AG08395 (cell line): ENCODE measurements at regions not wholly inside any gene's neighbourhood (a gene's known extent, or its start where the extent isn't known, plus 50 kb on each side); places are given as distances from the start of the nearest gene placed in this dataset.
A peak's percentile ranks its signal among the peaks of the same experiment; 100 is the strongest.

ENCODE experiments used
- DNase-seq: peaks from one replicate; pipeline ENCODE4 v3.0.0; 2012; ENCODE audit warnings: mixed read lengths, low spot score

DNA sequence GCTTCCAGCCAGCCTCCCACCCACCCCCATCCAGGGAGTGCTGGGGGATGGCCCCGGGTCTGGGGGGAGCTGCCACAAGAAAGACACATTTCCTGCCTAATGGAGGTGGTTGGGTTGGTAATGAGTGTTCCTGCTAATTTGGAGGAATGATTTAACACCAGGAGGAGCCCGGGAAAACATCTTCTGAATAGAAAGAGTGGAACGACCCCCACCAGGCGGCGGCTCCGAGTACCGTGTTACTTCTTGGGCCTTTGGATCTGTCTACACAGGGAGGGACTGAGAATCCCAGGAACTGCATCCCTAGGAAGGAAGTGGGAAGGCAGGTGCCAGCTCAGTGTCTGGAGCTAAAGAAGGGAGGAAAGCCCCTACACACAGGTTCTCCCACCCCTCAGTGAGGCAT, 64.6 kb downstream of the TSPAN17 start:
- DNase-seq = no peak

DNA sequence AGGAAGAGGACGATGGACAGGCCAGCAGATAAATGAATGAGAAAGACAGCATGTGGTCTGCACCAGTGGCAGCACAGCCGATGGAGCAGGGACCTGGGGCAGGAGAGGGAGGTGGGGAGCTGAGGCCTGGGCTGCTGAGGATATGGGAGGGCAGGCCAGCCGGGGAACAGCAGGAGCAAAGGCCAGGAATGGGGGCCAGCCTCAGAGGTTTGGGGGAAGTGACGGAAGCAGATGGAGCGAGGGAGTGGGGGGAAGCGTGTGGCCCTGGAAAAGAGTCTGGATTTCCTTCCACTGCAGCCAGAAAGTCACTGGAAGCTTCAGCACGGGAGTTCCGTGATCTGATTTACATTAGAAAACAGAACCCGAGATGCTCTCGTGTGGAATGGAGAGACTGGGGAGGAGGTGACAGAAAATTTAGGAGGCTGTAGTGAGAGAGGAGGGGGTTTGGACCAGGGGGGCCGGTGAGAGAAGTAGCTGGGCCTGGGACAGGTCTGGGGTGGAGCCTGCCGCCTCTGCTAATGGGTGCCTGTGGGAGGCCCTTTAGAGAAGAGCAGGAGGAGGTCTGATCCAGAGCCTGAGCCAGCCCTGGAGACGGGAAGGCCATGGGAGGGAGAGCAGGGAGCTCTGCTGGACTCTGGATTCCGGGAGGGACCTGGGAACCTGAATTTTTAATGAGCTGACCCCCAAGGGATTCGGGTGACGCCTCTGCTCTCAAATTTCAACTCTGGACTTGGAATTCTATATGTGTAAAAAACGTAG, 65.4 kb downstream of the TSPAN17 start:
- no peak for DNase-seq

DNA sequence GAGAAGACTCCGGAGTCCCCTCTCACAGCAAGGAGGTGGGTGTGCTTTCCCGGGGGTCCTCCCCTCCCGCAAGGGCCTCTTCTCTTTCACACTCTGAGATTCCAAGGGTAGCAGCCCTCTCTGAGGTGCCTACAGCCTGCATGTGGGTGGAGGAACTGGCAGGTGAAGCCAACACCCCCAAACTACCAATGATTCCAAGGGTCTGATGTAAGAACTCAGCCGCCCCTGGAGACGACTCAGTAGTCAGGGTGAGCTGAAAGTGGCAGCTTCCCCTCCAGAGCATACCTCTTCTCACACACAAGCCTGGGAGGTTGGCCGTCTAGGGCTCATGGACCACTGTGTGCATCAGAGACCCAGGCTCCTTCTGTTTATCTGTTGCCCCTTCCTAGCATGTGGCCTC, 66.1 kb downstream of the TSPAN17 start:
- no peak for DNase-seq

DNA sequence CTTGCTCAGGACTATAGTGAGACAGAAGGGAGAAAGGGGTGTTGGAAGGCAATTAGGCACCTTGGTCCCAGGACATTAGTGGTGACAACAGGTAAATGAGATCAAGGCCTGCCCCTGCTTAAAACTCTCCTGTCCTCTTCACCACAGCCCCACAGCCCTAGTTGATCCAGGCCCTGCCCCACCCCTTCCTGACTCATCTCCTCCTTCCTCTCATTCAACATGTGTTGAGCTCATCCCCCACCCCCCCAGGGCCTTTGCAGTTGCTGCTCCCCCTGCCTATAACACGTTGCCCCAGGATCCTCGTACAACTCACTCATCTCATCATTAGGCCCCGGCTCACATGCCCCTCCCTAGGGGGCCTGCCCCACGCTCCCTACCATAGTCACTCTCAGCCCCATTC, 66.8 kb downstream of the TSPAN17 start:
- no peak for DNase-seq

DNA sequence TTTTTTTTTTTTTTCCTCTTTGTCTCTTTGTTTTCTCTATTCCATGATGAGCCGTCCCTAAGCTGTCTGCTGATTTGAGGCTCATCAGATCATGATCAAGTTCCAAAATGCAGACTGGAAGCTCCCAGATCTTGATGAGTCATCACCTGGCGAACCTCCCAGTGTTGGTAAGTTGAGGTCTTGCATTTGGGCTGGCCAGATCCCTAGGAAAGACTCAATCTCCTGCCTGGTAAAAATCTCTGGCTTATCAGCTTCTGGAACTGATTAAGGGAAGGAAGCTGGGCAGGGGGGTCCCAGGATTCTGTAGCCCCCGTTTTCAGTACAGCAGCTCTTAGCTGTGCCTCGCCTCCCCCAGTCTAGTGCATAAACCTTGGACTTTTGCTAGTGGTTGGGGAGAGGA, 69.0 kb downstream of the TSPAN17 start:
- peak; percentile 79 for DNase-seq

DNA sequence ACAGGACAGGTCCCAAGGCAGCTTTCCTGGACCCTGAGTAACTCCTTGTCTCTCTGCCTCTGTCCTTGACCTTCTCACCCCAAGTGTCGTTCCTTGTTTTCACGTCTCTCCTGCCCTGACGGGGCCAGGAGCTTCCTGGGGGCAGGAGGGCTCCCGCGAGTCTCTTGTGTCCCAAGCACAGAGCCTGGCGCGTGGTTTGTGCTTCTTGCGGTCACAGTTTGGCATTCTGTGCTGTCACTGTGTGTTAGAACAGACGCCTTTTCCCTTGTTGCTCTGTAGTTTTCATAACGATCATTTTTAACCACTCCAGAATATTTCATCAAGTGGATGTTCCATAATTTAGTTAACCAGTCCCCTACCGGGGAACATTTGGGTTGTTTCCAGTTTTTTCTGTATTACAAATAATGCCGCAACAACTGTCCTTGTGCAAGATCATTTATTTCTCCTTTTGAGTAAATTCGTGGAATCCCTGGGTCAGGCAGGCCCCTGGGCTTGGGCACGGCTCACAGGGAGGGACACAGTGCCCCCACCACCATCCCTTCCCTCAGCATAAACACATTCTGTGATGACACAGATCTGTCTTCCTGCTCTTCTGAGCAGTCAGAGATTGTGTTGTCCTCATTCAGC, 71.9 kb downstream of the TSPAN17 start:
- DNase-seq = no peak

DNA sequence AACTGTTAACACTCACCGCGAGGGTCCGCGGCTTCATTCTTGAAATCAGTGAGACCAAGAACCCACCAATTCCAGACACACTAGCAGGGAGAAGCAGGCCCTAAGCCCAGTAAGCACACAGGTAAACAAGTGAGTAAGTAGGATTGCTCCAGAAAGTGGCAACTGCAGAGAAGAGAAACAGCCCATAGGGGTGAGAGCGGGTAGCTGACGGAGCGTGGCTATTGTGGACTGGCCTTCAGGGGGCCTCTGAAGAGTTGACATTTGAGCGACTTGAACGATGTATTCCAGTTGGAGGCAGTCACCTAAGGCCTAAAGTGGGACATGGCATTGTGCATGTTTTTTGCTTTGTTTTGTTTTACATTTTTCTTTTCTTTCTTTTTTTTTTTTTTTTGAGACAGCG, 74.2 kb downstream of the TSPAN17 start:
- no peak for DNase-seq

DNA sequence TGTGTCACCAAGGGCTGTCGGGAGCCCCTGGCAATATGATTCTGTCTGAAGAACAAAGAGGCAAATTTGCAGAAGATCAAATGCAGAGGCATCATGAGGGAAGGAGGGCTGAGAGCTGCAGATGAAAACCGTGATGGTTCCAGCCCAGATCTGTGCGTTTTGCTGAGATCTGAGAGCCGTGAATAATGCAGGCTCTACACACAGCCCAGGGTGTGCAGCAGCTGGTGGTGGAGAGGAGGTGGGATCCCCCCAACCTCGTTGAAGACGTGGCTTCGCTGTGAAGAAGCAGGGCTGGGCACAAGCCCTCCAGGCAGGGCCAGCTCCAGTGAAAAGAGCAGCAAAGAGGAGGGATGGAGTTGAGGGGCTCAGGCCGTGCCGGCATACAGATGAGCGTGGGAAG, 75.5 kb downstream of the TSPAN17 start:
- DNase-seq = no peak

DNA sequence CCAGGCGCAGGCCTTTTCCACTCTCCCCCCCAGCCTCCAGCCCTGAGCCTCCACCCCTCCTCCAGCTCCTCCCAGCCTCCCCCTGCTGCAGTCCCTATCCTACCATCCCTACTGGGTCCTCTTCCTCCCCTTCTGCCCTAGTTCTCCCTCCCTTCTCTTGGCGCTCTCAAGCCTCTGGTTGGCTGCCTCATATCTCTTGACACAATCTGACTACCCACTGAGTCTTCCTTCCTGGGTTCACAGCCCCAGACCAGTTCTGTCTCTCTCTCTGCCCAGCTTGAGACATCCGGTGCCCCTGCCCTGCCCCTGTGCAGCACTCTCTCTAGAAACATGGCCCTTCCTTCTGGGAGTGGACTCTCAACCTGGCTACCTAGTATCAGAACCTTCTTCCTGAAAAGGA, 76.2 kb downstream of the TSPAN17 start:
- no peak for DNase-seq

DNA sequence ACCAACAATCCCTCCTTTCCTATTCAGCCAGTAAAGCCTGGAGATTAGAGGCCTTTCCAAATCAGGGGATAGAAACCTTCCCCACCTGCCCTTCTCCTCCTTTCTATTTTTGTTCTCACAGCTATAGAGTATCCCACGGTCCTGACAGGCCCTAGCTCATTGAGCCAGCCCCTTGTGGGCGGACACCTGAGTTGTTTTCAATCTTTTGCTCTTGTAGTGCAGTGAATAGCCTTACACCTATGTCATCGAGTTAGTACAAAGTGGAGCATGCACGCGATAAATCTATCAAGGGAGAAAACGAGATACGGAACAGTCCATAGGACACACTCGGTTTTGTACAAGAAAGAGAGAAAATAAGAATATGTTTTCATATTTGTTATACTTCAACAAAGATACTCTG, 77.2 kb downstream of the TSPAN17 start:
- DNase-seq = no peak

DNA sequence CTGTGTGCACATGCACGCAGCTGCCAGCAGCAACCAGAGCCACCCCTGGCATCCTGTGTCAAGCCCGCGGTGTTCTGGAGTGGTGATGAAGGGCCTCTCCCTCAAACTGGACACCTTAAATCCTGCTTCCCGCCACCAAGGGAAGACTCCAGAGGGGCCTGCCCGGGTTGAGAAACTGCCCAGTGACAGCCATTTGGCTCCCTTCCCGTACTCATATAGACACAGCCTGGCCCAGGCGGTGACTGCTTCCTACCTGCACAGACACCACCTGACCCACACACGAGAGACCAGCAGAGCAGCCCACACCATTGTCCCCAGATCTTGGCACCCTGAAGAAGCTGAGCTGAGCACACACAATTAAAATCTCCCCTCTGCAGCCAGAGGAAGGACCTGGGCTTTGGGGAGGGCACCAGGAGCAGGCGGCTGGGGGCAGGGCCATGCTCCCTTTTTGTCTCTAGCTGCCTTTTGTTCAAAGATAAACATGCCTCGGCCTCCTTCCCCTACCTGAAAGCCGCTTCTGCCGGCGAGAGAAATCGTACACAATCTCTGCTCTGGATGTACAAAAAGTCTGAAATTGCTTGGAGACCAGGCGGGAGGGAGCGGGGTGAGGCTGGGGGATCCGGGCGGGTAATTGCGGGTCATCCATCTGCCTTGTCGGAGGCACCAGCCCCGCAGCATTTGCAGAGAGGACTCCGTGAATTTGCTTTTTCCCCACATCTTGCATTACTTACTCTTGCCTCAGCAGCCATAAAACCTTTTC, 78.4 kb downstream of the TSPAN17 start:
- DNase-seq = no peak

DNA sequence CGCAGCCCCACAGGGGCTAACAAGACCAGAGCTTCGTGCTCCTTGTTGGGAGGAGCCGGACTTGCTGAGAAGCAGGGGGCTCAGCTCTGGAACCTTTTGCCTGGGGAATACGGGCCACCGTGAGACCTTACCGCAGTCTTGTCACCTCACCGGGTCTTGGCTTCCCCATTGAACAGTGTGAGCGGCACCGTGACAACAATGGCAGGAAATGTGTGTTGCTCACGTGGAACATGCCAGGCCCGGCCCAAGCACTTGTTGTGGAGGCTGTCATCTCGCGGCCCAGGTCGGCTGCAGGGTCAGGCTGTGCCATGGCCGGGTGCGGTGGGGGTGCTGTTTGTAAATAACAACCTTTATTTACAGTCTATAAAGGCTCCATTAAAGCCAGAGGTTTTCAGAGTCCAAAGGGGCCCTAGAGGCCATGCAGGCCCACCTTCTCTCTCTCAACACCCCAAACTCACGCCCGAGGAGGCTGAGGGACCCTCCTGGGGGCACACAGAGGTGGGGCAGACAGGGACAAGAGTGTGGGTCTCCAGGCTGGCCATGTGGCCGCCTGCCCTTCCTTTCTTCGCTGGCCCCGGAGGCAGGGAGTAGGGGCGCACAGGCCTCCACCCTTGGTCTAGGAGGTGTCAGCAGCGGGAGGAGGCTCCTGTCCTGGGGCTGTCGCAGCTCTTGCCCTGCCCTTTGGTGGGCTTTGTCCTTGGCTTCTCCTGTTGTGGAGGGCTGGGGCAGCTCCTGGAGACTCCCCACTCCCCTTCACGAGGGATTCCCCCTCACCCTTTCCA, 79.7 kb downstream of the TSPAN17 start:
- no peak for DNase-seq

DNA sequence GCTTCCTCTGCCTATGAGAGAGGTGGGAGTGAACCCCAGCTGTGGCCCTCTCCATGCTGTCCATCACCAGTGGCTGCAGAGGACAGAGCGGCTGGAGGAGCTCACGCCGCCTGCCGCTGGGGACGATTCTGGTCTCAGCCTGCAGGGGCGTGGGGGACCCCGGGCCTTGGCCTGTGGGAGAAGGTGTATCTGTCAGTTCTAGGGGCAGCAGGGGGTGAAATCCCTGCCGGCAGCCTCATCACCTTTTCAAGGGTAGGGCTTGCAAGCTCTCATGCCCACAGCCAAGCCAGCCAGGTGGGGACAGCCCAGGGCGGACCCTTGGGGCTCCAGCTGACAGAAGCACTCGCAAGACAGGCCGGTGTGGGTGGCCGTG, 80.2 kb downstream of the TSPAN17 start:
- no peak for DNase-seq

DNA sequence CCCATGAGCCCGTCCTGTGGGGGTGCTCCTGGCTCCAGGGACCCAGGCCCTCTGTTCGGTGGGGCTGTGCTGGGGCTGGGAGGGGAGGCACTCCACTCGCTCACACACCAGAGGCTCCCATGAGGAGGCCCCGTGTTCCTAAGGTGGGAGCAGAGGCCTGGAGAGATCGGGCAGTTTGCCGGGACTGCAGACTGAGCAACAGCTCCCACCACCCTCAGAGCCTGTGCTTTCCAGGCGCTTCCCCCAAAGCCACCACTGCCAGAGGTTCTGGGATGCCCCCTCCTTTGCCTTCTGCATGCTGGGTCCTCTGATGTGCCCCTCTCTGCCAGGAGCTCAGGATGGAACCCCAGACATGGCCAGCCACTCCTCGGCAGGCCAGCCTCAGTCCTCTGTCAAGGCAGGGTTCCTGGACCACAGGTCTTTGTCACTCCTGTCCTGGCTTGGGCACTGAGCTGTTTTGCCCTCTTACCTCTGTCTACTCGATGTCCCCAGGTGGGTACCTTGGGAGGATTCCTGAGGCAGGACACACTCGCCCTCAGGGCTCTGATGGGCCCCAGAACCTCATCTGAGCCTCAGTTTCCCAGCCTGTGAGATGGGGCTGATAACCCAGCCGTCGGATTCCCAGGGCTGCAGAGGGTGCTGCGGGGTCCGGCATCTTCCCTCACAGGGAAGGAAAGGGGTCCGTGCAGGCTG, 80.8 kb downstream of the TSPAN17 start:
- DNase-seq = no peak

DNA sequence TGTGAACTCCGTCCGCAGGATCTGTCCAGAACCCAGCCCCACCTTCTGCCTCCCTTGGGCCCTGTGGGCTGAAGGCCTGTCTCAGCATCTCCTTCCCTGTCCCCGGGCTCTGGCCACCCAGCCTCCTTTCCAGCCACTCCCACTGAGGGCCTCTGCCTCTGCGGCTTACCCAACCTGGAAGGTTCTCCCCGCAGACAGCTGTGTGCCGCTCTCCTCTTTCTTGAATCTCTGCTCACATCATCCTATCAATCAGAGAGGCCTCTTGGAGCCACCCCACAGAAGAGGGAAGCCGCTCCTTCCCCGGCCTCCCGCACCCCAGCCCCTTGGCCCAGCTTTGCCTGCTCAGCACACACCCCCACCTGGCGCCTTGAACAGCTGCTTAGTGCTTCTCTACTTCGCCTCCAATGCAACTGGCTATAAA, 81.5 kb upstream of the UNC5A start:
- DNase-seq = no peak

DNA sequence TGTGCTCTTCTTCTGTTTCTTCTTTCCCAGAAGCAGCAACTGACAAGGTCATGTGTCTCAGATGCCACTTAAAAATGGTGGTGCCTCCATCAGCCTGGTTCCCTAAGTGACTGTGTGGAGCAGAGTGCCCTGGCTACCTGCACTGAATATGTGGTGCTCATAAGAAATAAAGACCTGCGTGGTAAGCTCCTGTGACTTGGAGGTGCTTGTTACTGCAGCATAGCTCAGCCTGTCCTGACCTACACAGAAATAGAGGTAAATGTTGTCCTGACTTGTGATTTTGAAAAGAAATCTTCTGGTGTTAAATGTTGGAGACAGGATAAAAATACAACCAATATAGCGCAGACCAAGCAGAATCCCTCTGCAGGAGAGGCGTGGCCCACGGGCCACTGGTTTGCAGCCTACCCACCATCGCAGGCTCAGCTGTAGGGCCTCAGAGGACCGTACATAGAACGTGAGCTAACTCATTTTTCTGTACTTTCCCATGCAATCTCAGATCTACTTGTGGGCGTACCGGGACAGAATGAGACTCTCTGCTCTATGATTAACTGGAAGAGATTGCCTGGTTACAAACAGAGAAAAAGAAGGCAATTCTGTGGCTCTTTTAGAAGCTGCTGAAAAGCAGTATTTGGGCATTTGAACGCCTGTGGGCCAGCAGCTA, 79.4 kb upstream of the UNC5A start:
- DNase-seq = no peak

DNA sequence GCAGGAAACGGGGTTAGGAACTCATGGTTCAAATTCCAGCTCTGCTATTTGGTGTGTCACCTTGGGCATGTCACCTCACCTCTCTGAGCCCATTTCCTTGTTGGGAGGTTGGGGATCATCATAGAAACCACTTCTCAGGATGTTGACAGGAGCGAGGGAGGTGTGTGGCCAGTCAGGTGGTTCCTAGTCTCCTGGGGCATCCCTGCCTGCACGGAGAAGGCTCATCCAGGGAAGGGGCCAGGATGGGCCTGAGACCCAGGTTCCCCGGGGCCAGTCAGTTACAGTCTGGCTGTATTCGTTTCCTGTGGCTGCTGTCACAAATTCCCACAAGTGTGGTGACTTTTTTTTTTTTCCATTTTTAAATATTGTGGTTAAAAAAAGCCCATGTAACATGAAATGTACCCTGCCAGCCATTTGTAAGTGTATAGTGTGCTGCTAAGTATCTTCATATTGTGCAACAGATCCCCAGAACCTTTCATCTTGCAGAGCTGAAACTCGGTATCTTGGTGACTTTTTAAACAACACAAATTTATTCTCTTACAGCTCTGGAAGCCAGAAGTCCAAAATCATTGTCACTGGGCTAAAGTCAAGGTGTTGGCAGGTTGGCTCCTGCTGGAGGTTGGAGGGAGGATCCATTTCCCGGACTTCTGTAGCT, 78.7 kb upstream of the UNC5A start:
- DNase-seq = no peak

DNA sequence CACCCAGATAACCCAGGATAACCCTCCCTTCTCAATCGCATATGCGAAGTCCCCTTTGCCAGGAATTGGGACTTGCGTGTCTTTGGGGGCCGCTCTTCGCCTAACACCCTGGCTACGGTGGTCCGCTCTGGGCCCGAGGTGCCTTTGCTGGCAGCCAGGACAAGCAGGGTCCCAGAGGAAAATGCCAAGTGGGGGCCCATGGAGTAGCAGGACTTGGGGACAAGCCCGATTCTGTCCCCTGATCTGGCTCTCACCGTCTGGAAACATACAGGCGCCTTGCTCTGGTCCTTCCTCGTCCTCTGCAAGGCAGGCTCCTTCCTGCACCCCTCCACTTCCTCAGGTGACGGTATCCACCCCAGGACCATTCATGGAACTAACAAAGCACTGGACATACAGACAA, 78.1 kb upstream of the UNC5A start:
- no peak for DNase-seq

DNA sequence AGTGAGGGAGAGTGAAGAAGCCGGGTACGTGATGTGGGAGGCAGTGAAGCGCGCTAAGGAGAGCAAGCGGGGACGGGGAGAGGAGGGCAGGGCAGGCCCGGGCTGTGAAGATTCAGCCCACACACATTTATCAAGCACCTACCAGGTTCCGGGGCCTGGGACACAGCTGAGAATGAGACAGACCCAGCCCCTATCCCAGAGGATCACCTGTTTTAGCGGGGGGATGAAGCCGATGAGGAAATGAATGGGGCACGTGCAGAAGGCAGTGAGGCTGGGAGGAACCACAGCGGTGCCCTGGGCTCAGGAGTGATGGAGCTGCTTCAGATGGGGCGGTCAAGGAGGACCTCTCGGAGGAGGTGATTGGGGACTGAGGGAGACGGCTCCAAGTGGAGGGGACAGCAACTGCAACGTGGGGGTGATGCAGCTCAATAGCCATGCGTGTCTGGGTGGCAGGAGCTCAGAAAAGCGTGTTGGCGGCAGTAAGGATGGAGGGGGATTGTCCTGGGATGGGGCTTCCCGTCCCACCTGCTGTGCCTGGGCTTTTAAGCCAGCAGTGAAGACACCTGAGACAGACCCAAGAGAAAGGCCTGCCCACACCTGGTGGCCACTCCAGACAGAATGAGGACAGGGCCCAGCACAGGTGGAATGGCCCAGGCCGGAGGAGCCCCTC, 77.5 kb upstream of the UNC5A start:
- DNase-seq = no peak
